SJSA1 (cell line): ENCODE measurements at regions not wholly inside any gene's neighbourhood (a gene's known extent, or its start where the extent isn't known, plus 50 kb on each side); places are given as distances from the start of the nearest gene placed in this dataset.

Experiments used
- DNase-seq, 2 experiments: peaks; one replicate each; pipeline ENCODE4 v3.0.0-alpha.2; 2015 to 2020; ENCODE audit warnings: low spot score in 2 of 2, low read depth in 1 of 2
- H3K27ac ChIP-seq: fragments of 250-450 bp; sonication (Bioruptor Pico); 2 replicates; pipeline ENCODE4 v1.5.1; 2020; ENCODE audit warnings: mild to moderate bottlenecking, moderate library complexity
- H3K27me3 ChIP-seq: fragments of 250-450 bp; sonication (Bioruptor Pico); replicated peaks from 2 replicates; pipeline ENCODE4 v1.5.1; 2020; ENCODE audit warnings: mild to moderate bottlenecking, moderate library complexity
- H3K36me3 ChIP-seq: fragments of 250-450 bp; sonication (Bioruptor Pico); 2 replicates; pipeline ENCODE4 v1.5.1; 2020; ENCODE audit warnings: mild to moderate bottlenecking
- H3K4me1 ChIP-seq: fragments of 250-450 bp; sonication (Bioruptor Pico); replicated peaks from 2 replicates; pipeline ENCODE4 v1.6.1; 2021; ENCODE audit warnings: mild to moderate bottlenecking
- H3K4me3 ChIP-seq: fragments of 250-450 bp; sonication (Bioruptor Pico); 2 replicates; pipeline ENCODE4 v1.5.1; 2020; ENCODE audit warnings: mild to moderate bottlenecking
- H3K9me3 ChIP-seq: fragments of 250-450 bp; sonication (Bioruptor Pico); replicated peaks from 2 replicates; pipeline ENCODE4 v1.5.1; 2020; ENCODE audit warnings: mild to moderate bottlenecking

- DNase-seq: no peak
- Histone ChIP-seq H3K27me3 (no peaks in the 10 kb centered on the region), H3K4me1 (no peaks in the 10 kb centered on the region), H3K4me3 (no peak overlapping the region), H3K9me3 (no peaks in the 10 kb centered on the region), H3K27ac (no peak overlapping the region), H3K36me3 (no peaks in the 10 kb centered on the region)
Observed at GRCh38 chr7:91517201-91517785, 253.1 kb downstream of the FZD1 start.

DNA sequence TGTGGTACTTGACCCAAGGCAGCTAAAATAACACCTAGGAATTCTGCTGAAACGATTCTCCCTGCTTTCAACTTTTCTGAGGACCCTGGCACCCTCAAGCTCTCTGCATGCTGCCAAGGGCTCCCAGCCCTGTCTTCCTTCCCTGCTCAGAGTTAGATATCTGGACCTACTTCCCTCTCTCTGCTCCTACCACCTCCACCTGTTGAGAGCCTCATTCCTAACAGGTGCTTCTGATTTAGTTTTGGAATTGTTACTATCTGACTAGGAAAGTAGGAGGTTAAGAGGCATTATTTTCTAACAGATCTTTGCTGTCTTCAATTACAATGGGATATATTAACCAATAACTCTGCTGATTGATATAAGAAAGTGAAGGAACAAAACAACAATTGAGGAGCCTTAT, 253.8 kb downstream of the FZD1 start:
- no peak overlapping the region for H3K4me3 ChIP-seq
- no peaks in the 10 kb centered on the region for H3K36me3 ChIP-seq
- H3K9me3 ChIP-seq: no peaks in the 10 kb centered on the region
- H3K27ac ChIP-seq: no peak overlapping the region
- H3K27me3 ChIP-seq: no peaks in the 10 kb centered on the region
- no peak for DNase-seq
- H3K4me1 ChIP-seq: no peaks in the 10 kb centered on the region

DNA sequence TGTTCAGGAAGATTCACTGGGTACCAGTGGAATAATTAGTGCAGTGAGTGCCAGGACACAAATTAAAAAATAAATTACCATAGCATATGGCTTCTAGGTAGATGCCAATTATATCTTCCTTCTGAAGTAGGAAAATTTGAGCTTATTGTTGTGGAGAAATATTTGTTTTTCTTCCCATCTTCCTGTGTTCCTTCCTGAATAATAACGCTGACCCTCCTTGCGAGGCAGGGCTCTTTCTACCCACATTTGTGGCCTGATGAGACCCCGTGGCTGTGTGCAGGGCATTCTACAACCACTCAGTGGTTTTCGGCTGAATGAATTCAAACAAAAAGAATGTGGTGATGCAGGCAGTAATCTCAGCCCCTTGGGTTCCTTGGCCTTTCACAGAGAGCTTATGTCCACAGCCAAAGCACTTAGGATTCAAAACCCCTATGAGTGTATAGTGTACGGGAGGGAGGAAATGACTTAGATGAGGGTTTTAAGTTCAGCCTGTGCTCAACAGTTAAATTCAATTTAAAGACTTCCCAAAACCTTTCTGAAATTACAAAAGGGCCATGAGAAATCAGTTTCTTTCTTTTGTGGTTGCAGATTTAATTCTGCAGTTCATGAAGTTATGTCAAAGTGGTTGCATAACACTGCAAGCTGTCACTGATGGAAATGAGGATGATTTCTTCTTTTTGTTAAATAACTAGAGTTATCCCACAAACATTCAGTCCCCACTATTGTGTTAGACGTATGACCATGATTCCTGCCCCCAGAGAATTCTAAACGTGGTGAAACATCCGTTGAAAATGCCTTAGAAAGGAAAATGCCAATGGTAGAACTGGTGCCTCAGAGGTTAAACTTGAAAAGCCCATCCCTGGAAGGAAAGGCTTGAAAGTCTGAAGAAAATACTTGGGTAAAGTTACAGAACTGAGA, 255.3 kb downstream of the FZD1 start:
- Histone ChIP-seq H3K27ac (no peak overlapping the region), H3K36me3 (no peaks in the 10 kb centered on the region), H3K4me3 (no peak overlapping the region), H3K4me1 (no peaks in the 10 kb centered on the region), H3K27me3 (no peaks in the 10 kb centered on the region), H3K9me3 (no peaks in the 10 kb centered on the region)
- DNase-seq: no peak

DNA sequence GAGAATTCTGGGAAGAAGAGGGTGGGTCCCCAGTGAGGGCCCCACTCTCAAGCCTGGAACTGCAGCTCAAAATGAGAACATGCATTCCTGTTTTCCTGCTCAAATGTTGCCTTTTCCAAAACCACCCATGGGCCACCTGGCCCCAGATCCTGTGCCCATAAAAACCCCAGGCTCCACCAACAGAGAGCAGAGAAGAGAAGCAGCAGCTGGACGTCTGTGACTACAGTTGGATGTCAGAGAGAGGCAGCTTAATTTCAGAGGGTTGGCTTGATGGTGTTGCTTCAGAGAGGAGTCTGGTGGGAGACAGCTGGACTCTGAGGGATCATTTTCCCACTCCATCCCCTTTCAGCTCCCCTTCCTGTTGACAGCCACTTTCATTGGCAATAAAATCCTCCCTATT, 256.4 kb downstream of the FZD1 start:
- no peak overlapping the region for H3K4me3 ChIP-seq
- no peaks in the 10 kb centered on the region for H3K4me1 ChIP-seq
- no peaks in the 10 kb centered on the region for H3K27me3 ChIP-seq
- H3K9me3 ChIP-seq: no peaks in the 10 kb centered on the region
- H3K27ac ChIP-seq: no peak overlapping the region
- H3K36me3 ChIP-seq: no peaks in the 10 kb centered on the region
- DNase-seq: no peak

GRCh38 chr7:91526404-91526803, 262.2 kb downstream of the FZD1 start:
- Histone ChIP-seq H3K27me3 (no peaks in the 10 kb centered on the region), H3K4me3 (no peak overlapping the region), H3K4me1 (no peaks in the 10 kb centered on the region), H3K27ac (no peak overlapping the region), H3K9me3 (no peaks in the 10 kb centered on the region), H3K36me3 (no peaks in the 10 kb centered on the region)
- no peak for DNase-seq

DNA sequence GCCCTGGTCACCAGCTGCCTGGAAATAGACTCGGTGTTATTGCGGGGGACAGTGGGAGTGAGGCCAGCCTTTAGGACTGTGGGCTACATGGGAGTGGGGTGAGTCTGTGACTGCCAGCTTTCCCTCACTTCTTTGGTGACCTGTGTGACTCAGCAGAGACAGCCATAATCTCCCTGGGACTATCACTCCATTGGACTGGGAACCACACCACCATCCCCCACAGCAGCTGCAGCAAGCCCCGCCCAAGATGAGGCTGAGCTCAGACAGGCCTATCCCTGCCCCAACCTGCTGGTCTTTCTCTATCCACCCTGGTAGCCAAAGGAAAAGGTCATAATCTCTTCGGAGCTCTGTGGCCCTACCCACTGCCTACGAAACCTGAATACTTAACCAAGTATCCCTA, 263.2 kb downstream of the FZD1 start:
- H3K27me3 ChIP-seq: no peaks in the 10 kb centered on the region
- no peak overlapping the region for H3K27ac ChIP-seq
- DNase-seq: no peak
- H3K4me1 ChIP-seq: no peaks in the 10 kb centered on the region
- no peaks in the 10 kb centered on the region for H3K36me3 ChIP-seq
- H3K9me3 ChIP-seq: no peaks in the 10 kb centered on the region
- no peak overlapping the region for H3K4me3 ChIP-seq

DNA sequence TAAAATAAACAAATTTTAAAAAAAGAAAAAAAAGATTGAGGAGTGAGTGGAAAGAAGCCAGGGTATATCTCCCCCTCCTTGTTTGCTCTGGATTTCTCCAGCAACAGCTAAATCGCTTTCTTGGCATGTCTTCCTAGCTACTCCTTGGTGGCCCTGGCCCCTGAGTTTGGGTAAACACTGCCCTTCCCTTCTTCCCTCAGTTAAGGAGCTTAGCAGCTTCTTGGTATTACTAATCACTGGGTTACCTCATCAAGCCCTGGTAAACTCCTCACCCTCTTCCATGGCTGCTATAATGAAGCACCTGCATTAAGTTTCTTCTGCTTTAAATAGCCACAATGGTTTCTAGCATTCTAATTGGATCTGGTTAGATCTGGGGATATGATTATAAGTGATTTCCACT, 269.8 kb downstream of the FZD1 start:
- no peak overlapping the region for H3K4me3 ChIP-seq
- H3K9me3 ChIP-seq: no peaks in the 10 kb centered on the region
- H3K27ac ChIP-seq: no peak overlapping the region
- no peaks in the 10 kb centered on the region for H3K4me1 ChIP-seq
- no peaks in the 10 kb centered on the region for H3K27me3 ChIP-seq
- DNase-seq: no peak
- no peaks in the 10 kb centered on the region for H3K36me3 ChIP-seq

GRCh38 chr7:91537260-91538152, 273.3 kb downstream of the FZD1 start:
- Histone ChIP-seq H3K9me3 (no peaks in the 10 kb centered on the region), H3K27ac (no peak overlapping the region), H3K27me3 (no peaks in the 10 kb centered on the region), H3K4me3 (no peak overlapping the region), H3K36me3 (no peaks in the 10 kb centered on the region), H3K4me1 (no peaks in the 10 kb centered on the region)
- DNase-seq: no peak

DNA sequence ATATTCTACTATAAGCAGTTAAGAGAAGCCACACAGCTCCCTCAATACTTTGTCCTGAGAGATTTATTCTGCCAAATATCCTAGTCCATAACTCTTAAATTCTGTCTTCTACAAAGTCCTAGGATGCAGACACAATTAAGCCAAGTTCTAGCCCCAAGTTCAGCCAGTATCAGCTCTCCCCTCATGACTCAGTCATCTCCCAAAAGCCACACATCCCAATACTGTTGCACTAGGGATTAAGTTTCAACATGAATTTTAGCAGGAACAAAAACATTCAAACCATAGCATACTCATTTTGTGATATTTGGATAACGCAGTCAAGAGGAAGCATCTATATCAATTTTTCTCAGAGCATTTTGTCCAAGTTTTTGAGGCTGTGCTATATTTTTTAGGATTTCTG, 277.4 kb downstream of the FZD1 start:
- H3K36me3 ChIP-seq: no peaks in the 10 kb centered on the region
- H3K9me3 ChIP-seq: no peaks in the 10 kb centered on the region
- no peaks in the 10 kb centered on the region for H3K4me1 ChIP-seq
- no peak for DNase-seq
- H3K27ac ChIP-seq: no peak overlapping the region
- H3K4me3 ChIP-seq: no peak overlapping the region
- H3K27me3 ChIP-seq: no peaks in the 10 kb centered on the region; the same call in 1 of the 2 replicates

DNA sequence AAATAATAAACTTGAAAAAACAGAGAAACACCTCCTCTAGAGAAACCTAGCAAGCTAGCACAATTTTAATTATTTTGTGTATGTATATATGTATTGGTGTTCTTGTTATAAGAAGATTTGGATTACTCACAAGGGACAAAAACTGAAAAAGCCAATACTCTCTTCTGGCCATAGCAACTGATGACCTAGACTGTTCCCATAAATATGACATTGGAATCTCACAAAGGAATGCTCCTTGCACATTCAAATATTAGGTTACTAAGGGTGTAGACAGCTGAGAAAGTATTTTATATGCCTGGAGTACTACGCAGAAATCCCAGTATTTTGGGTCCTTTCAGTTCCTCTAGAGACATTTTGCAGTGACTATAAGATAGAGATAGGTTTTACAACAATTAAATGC, 279.4 kb downstream of the FZD1 start:
- no peak for DNase-seq
- Histone ChIP-seq H3K4me1 (no peaks in the 10 kb centered on the region), H3K9me3 (no peaks in the 10 kb centered on the region), H3K4me3 (no peak overlapping the region), H3K27ac (no peak overlapping the region), H3K36me3 (no peaks in the 10 kb centered on the region), H3K27me3 (no peaks in the 10 kb centered on the region; the same call in 1 of the 2 replicates)

GRCh38 chr7:91549878-91550277, 285.6 kb downstream of the FZD1 start:
- no peaks in the 10 kb centered on the region; the same call in 1 of the 2 replicates for H3K27me3 ChIP-seq
- no peak overlapping the region for H3K27ac ChIP-seq
- H3K9me3 ChIP-seq: no peaks in the 10 kb centered on the region
- no peak for DNase-seq
- H3K4me3 ChIP-seq: no peak overlapping the region
- H3K36me3 ChIP-seq: no peaks in the 10 kb centered on the region
- H3K4me1 ChIP-seq: no peaks in the 10 kb centered on the region

GRCh38 chr7:91550931-91551330, 286.7 kb downstream of the FZD1 start:
- Histone ChIP-seq H3K4me1 (no peaks in the 10 kb centered on the region), H3K27me3 (no peaks in the 10 kb centered on the region), H3K4me3 (no peak overlapping the region), H3K36me3 (no peaks in the 10 kb centered on the region), H3K9me3 (no peaks in the 10 kb centered on the region), H3K27ac (no peak overlapping the region)
- DNase-seq: no peak

GRCh38 chr7:91551377-91552175, 287.3 kb downstream of the FZD1 start:
- no peaks in the 10 kb centered on the region for H3K36me3 ChIP-seq
- no peak overlapping the region for H3K27ac ChIP-seq
- H3K4me1 ChIP-seq: peaks cover 1% of the 10 kb centered on the region
- DNase-seq: no peak
- no peaks in the 10 kb centered on the region for H3K9me3 ChIP-seq
- no peak overlapping the region for H3K4me3 ChIP-seq
- H3K27me3 ChIP-seq: no peaks in the 10 kb centered on the region
